Testis (tissue), 2 donors: ENCODE measurements at regions not wholly inside any gene's neighbourhood (a gene's known extent, or its start where the extent isn't known, plus 50 kb on each side); places are given as distances from the start of the nearest gene placed in this dataset.

ENCODE experiments used
- DNase-seq: peaks from one replicate; pipeline ENCODE4 v3.0.0-alpha.2; 2019
- H3K27ac ChIP-seq, 2 donors: fragments of 200-600 bp; sonication (generic); one replicate each; pipeline ENCODE4 v1.5.1; 2019
- H3K27me3 ChIP-seq: fragments of 200-600 bp; sonication (generic); one replicate; pipeline ENCODE4 v1.5.1; 2019
- H3K36me3 ChIP-seq: fragments of 200-600 bp; sonication (generic); one replicate; pipeline ENCODE4 v1.5.1; 2017; ENCODE audit warnings: low read depth; ENCODE audit errors: missing control alignments
- H3K4me1 ChIP-seq: fragments of 200-600 bp; sonication (generic); one replicate; pipeline ENCODE4 v1.5.1; 2019
- H3K4me3 ChIP-seq, 2 donors: fragments of 200-600 bp; sonication (generic); one replicate each; pipeline ENCODE4 v1.5.1; 2017 to 2019
- H3K9me3 ChIP-seq: fragments of 200-600 bp; sonication (generic); one replicate; pipeline ENCODE4 v1.5.1; 2017
- POLR2A ChIP-seq: fragments of 450-650 bp; IDR thresholded peaks from one replicate; pipeline ENCODE4 v1.6.1; 2017; ENCODE audit warnings: antibody characterized with exemption, mild to moderate bottlenecking, moderate library complexity
- WGBS, 2 donors: methylation state at CpG; one replicate each; pipeline ENCODE4 v1.1.5; 2018; 5-methylcytosine and 5-hydroxymethylcytosine counted together
- intact Hi-C: fragments of 100-400 bp; cut with DNase I; formaldehyde crosslinking; loops from one replicate; pipeline ENCODE4 v1.15.1; 2023; ENCODE audit warnings: low total_unique reads
- TF ChIP-seq, protein P1 (sequence below), 3 experiments: fragments of 450-650 bp in 2 of 3; fragments of 200-600 bp in 1 of 3; sonication (generic) in 1 of 3; IDR thresholded peaks; one replicate each; pipeline ENCODE4 v1.5.1; 2016 to 2019; ENCODE audit warnings: antibody characterized with exemption in 3 of 3, mild to moderate bottlenecking in 2 of 3, moderate library complexity in 1 of 3

DNA sequence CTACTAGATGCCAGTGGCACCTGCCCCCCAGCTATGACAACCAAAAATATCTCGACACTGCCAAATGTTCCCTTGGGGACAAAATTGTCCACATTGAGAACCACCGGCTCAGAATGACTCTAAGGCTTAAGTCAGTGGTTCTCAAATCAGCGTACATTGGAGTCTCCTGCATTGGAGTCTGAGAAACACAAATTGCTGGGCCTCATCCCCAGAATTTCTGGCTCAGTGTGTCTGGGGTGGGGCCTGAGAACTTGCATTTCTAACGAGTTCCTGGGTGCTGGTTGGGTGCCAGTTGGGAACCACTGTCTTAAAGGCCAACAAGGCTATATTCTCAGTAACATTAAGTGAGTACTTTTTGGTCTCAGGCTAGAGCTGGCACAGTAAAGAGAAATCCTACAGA lies 77.7 kb upstream of the GADD45A start:
- Histone ChIP-seq H3K4me3 (no peak overlapping the region), H3K9me3 (no peaks in the 10 kb centered on the region), H3K27me3 (no peaks in the 10 kb centered on the region), H3K27ac (no peak overlapping the region), H3K4me1 (peaks cover 6% of the 10 kb centered on the region), H3K36me3 (no peaks in the 10 kb centered on the region)
- TF ChIP-seq, protein P1, sequence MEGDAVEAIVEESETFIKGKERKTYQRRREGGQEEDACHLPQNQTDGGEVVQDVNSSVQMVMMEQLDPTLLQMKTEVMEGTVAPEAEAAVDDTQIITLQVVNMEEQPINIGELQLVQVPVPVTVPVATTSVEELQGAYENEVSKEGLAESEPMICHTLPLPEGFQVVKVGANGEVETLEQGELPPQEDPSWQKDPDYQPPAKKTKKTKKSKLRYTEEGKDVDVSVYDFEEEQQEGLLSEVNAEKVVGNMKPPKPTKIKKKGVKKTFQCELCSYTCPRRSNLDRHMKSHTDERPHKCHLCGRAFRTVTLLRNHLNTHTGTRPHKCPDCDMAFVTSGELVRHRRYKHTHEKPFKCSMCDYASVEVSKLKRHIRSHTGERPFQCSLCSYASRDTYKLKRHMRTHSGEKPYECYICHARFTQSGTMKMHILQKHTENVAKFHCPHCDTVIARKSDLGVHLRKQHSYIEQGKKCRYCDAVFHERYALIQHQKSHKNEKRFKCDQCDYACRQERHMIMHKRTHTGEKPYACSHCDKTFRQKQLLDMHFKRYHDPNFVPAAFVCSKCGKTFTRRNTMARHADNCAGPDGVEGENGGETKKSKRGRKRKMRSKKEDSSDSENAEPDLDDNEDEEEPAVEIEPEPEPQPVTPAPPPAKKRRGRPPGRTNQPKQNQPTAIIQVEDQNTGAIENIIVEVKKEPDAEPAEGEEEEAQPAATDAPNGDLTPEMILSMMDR (IDR thresholded peaks at IDR 0.05), result no peak
- TF ChIP-seq POLR2A, result no peak
- WGBS, 2 donors, result 77 to 85% methylated on average over 4 of the region's 4 CpGs
- DNase-seq, result no peak
- intact Hi-C loops, result no loop called here

DNA sequence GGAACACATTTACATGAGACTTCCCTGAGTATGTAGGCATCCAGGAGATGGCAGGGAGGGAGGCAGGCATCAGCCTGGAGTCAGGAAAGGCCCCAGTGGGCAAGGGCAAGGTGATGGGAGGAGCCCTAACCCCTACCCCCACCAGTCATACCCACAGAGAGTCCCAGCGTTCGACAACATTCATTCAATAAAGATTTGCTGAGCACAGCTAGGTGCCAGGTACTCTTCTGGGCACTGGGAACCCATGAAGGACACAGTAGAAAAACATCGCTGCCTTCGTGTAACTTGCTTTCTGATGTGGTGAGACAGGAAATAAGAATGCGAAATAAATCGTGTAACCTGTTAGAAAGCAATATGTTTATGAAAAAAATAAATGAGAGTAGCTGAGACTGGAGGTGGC lies 77.3 kb upstream of the GADD45A start:
- Histone ChIP-seq H3K4me3 (no peak overlapping the region), H3K27ac (no peak overlapping the region), H3K27me3 (no peaks in the 10 kb centered on the region), H3K36me3 (no peaks in the 10 kb centered on the region), H3K9me3 (no peaks in the 10 kb centered on the region), H3K4me1 (peaks cover 8% of the 10 kb centered on the region)
- intact Hi-C loops, result no loop called here
- TF ChIP-seq POLR2A, result no peak
- TF ChIP-seq, protein P1 (IDR thresholded peaks at IDR 0.05), result no peak
- no peak for DNase-seq
- WGBS, 2 donors, result 90 to 94% methylated on average over 6 of the region's 6 CpGs

DNA sequence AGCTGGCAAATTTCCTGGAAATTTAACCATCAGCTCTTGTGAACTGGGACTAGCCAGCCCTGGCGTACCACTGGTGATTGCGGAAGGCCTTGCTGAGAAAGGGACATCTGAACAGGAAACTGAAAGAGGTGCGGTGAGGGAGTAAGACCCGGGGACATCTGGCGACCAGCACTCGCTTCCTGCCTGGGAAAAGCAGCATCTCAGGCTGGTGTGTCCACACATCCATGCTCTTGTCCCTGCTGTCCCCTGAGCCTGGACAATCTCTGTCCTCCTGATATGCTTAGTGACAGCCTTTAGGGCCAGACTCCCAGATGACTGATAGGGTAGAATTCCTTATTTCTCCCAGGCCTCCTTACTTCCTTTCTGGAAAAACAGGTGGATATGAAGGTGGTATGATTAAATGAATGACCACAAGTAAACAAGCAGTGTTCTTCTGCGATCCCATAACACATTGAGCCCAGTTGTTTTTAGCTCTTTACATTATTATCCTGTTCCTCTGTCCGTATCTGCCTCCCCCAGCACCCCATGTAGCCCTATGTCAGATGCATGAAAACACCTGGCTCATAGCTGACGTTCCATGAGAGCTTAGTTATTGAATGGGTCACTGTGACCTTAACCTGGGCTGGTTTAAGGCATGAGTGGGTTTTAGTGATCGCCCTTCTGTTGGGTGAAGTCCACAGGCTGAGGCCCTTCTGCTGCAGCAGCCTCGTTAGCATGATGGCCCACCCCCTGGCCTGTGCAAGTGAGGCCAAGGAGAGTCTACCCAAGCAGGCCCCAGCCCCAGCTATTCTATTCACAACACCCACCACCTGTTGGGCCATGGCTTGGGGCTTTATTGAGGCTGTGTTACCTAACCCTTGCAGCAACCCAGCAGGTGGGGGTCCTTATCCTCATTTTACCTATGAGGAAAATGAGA lies 76.1 kb upstream of the GADD45A start:
- H3K4me1 ChIP-seq, result peaks cover 15% of the 10 kb centered on the region
- intact Hi-C loops, result no loop called here
- no peaks in the 10 kb centered on the region for H3K9me3 ChIP-seq
- TF ChIP-seq POLR2A, result no peak
- TF ChIP-seq, protein P1 (IDR thresholded peaks at IDR 0.05), result no peak
- no peak overlapping the region for H3K27ac ChIP-seq
- no peaks in the 10 kb centered on the region for H3K27me3 ChIP-seq
- H3K36me3 ChIP-seq, result no peaks in the 10 kb centered on the region
- WGBS, 2 donors, result 90 to 94% methylated on average over 11 of the region's 11 CpGs
- DNase-seq, result no peak
- H3K4me3 ChIP-seq, result no peak overlapping the region

DNA sequence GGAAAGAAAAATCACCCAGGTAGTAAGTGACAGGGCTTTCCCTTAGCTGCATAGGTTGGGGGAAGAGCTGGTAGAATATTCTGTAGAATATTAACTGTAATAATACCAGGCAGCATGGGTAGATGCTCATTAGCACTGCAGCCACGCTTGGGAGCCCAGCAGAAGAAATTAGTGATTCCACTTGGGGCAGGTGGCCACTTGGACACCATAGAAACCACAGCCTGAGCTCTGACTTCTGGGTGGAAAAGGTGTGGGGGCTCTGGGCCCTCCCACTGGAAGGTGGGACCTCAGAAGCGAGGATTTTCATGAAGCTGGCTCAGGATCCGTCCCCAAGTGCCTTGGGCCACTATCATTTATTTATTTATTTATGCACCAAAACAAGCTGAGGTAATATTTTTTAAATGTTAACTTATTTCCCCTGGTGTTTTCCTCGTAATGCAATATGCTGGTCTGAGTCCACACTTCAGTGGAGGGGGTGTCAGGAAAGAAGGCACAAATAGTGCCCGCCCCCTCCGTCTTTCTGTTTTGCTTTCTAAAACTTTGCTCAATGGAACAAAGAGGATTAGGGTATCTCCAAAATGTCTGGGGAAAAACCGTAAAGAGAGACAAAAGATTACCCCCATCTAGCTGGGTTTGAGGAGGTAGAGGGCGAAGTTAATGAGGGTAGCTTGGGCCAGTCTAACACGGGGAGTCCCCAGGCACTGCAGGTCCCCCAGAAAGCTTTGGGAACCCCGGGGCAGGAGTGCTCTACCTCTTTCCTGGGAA lies 75.2 kb upstream of the GADD45A start:
- H3K4me3 ChIP-seq, result no peak overlapping the region
- no peaks in the 10 kb centered on the region for H3K27me3 ChIP-seq
- no peak overlapping the region for H3K27ac ChIP-seq
- no peaks in the 10 kb centered on the region for H3K36me3 ChIP-seq
- DNase-seq, result no peak
- TF ChIP-seq, protein P1 (IDR thresholded peaks at IDR 0.05), result no peak
- WGBS, 2 donors, result 91 to 94% methylated on average over 10 of the region's 10 CpGs
- H3K4me1 ChIP-seq, result peaks cover 15% of the 10 kb centered on the region
- no peaks in the 10 kb centered on the region for H3K9me3 ChIP-seq
- intact Hi-C loops, result no loop called here
